Mesodermal cell (in vitro differentiated cells): ENCODE measurements at regions not wholly inside any gene's neighbourhood (a gene's known extent, or its start where the extent isn't known, plus 50 kb on each side); places are given as distances from the start of the nearest gene placed in this dataset.

Source experiments
- H3K27ac ChIP-seq: 2 replicates; pipeline ENCODE4 v1.7.0; 2013; ENCODE audit warnings: mild to moderate bottlenecking, low read depth, low read length, moderate library complexity; ENCODE audit not compliant: severe bottlenecking
- H3K36me3 ChIP-seq: 2 replicates; pipeline ENCODE4 v1.7.1; 2013; ENCODE audit warnings: mild to moderate bottlenecking, low read length, moderate library complexity; ENCODE audit not compliant: control insufficient read depth, insufficient read depth
- H3K4me1 ChIP-seq: one replicate; pipeline ENCODE4 v1.7.1; 2013; ENCODE audit warnings: mild to moderate bottlenecking, low read length; ENCODE audit not compliant: insufficient read depth, control insufficient read depth, poor library complexity, severe bottlenecking
- H3K4me3 ChIP-seq: 2 replicates; pipeline ENCODE4 v1.7.0; 2013; ENCODE audit warnings: low read length, control low read depth, mild to moderate bottlenecking; ENCODE audit not compliant: insufficient read depth, poor library complexity, severe bottlenecking; ENCODE audit errors: extremely low read depth
- H3K9me3 ChIP-seq: 2 replicates; pipeline ENCODE4 v1.7.1; 2013; ENCODE audit warnings: mild to moderate bottlenecking, low read length, moderate library complexity; ENCODE audit not compliant: control insufficient read depth
- WGBS, 2 experiments: methylation state at CpG; one replicate each; pipeline ENCODE4 v1.1.5; 2013; ENCODE audit warnings: missing lambda C conversion rate in 2 of 2; ENCODE audit not compliant: insufficient coverage in 2 of 2; 5-methylcytosine and 5-hydroxymethylcytosine counted together

DNA sequence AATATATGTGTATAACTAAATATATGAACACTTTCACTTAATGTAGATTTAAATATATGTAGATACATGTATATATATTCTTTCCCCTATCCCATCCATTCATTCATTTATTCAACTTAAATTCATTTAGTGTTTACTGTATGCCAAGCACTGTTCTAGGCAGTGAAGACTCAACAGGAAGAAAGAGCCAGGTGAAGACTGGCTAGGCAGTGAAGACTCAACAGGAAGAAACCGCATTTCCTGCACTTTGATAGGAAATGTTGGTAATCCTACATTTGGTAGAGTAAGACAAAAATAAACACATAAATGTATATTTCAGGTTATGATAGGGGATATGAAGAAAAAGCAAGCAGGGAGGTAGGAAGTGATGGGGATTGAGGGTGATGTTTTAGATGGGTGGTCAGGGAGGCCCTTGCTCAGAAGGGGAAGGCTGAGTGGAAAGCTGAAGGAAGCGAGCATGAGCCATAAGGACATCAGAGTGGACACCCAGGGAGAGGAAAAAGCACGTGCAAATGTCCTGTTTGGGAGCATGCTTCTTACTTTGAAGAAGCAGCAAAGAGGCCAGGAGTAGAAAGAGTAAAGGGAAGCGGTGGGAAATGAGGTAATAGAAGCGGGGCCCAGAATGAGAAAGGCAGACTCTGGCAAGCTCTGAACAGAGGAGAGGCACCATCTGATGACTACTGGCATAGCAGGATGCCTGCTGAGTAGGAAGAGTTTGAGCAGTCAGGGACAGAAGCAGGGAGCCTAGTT, 227.8 kb upstream of the MAP3K1 start:
- Histone ChIP-seq H3K36me3 (no peaks in the 10 kb centered on the region), H3K4me1 (peaks cover 5% of the 10 kb centered on the region), H3K4me3 (no peak overlapping the region), H3K27ac (no peak overlapping the region), H3K9me3 (no peaks in the 10 kb centered on the region)
- 90 to 95% methylated on average over 4 of the region's 5 CpGs for WGBS, 2 experiments

DNA sequence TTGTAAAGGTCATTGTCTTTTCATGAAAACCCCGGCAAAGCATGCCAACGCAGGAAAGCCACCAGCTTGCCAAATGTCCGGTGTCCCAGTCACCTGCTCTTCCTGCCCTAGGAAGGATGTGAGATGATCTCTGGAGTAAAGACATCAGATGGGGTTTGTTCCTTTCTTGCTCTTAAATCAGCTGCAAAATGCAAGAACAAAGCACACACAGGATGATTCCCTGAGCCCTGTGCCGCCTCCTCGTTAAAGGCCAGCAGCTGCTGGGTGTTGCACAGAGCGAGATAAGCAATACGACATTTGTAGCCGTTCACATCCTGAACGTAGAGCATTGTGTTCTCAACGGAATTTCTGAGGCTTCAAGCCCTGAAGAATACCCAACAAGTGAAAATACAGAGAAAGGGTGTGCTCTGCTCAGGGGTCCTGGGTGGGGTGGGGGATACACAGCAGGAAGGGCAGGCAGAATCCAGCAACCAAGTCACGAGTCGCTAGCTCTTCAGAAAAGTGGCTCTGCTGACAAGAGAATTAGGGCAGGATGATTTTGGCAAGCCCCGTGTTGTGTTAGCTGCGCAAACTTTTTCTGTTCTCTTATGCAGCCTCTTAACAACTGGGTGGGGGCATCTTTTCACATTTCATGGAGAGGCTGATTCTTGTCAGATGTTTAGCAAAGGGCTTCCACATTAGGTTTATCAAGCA, 229.2 kb upstream of the MAP3K1 start:
- Histone ChIP-seq H3K4me3 (no peak overlapping the region), H3K4me1 (peaks cover 5% of the 10 kb centered on the region), H3K36me3 (no peaks in the 10 kb centered on the region), H3K9me3 (no peaks in the 10 kb centered on the region), H3K27ac (no peak overlapping the region)
- 66 to 77% methylated on average over 12 to 14 of the region's 14 CpGs for WGBS, 2 experiments

DNA sequence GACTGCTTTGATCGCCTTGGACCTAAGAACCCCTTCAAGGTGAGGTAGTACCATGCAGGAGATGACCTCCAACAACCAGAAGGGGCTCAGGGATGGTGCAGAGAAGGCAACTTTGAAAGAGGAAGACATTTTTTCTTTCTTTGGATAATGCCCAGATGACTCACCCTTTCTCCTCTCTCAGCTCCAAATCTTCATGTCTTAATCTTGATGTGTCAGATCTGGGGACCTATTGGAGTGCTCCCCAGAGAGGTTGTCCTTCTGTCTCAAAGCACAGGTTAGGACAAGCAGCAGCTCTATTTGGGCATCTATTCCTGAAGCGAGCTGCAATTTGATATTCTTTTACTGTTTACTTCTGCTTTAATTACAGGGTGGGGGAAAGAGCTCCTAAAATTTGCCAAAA, 229.9 kb upstream of the MAP3K1 start:
- H3K36me3 ChIP-seq: no peaks in the 10 kb centered on the region
- 88 to 100% methylated on average over 1 of the region's 2 CpGs for WGBS, 2 experiments
- no peaks in the 10 kb centered on the region for H3K9me3 ChIP-seq
- no peak overlapping the region for H3K4me3 ChIP-seq
- no peak overlapping the region for H3K27ac ChIP-seq
- H3K4me1 ChIP-seq: peaks cover 5% of the 10 kb centered on the region

DNA sequence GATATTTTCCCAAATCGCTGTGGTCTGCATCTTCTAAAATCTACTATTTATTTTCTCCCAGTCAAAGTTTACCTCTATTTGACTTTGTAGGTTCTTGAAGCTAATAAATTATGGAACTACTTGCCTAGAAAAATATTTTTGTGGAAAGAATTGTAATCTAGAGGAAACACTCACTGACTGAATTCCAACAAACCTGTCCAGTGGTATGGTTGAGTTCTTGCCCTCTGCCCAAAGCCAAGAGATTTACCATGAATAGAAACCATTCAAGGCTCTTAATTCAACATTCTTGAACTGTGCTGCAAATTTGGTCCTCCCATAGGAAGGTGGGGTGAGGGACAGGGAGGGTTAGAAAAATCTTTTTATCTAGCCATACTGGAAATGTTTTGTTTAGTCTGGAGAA, 233.9 kb upstream of the MAP3K1 start:
- H3K4me1 ChIP-seq: peaks cover 5% of the 10 kb centered on the region
- WGBS, 2 experiments: no CpG with 5 or more reads among the region's 1 CpG
- no peaks in the 10 kb centered on the region for H3K36me3 ChIP-seq
- no peak overlapping the region for H3K27ac ChIP-seq
- no peak overlapping the region for H3K4me3 ChIP-seq
- H3K9me3 ChIP-seq: no peaks in the 10 kb centered on the region

DNA sequence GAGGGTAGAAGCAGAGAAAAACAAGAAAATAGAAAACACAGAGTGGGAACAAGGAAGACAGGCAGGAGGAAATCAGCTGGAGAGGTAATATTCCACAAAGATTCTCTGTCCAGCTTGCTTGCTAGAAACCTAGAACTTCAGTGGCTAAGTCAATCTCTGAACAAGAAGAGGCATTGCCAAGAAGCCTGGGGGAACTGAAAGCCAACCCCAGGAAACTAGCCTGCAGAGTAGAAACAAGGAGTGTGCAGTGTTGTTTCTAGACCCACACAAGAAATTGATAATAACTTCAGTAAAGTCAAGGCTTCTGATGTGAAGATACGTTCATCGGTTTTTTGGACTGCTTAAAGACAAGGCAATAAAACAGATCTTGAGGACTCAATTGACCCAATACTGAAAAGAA, 234.5 kb upstream of the MAP3K1 start:
- H3K4me3 ChIP-seq: no peak overlapping the region
- H3K4me1 ChIP-seq: peaks cover 5% of the 10 kb centered on the region
- no peaks in the 10 kb centered on the region for H3K9me3 ChIP-seq
- 93 to 95% methylated on average over 2 of the region's 2 CpGs for WGBS, 2 experiments
- no peaks in the 10 kb centered on the region for H3K36me3 ChIP-seq
- no peak overlapping the region for H3K27ac ChIP-seq

DNA sequence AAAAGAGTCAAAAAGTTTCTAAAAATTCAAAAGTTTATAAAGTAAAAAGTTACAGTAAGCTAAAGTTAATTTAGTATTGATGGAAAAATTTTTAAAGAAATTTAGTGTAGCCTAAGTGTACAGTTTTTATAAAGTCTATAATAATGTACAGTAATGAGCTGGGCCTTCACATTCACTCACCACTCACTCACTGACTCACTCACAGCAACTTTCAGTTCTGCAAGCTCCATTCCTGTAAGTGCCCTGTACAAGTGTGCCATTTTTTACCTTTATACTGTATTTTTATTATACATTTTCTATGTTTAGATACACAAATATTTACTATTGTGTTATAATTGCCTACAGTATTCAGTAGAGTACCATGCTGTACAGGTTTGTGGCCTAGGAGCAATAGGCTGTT, 239.5 kb upstream of the MAP3K1 start:
- no peaks in the 10 kb centered on the region for H3K4me1 ChIP-seq
- no peak overlapping the region for H3K27ac ChIP-seq
- H3K4me3 ChIP-seq: no peak overlapping the region

DNA sequence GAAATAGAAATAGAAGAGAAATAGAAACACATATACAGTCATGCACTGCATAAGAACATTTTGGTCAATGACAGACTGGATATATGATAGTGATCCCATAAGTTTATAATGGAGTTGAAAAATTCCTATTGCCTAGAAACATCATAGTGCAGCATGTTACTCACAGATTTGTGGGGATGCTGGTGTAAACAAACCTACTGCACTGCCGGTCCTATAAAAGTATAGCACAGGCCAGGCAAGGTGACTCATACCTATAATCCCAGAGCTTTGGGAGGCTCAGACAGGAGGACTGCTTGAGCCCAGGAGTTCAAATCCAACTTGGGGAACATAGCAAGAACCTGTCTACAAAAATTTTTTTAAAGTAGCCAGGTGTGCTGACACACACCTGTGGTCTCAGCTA, 240.6 kb upstream of the MAP3K1 start:
- Histone ChIP-seq H3K4me3 (no peak overlapping the region), H3K36me3 (no peaks in the 10 kb centered on the region), H3K27ac (no peak overlapping the region), H3K9me3 (no peaks in the 10 kb centered on the region), H3K4me1 (peaks cover under 1% of the 10 kb centered on the region)
- 80 to 100% methylated on average over 1 of the region's 1 CpG for WGBS, 2 experiments

More for the DNA sequence above, 239.5 kb upstream of the MAP3K1 start:
- Histone ChIP-seq H3K36me3 (no peaks in the 10 kb centered on the region), H3K9me3 (no peaks in the 10 kb centered on the region)

DNA sequence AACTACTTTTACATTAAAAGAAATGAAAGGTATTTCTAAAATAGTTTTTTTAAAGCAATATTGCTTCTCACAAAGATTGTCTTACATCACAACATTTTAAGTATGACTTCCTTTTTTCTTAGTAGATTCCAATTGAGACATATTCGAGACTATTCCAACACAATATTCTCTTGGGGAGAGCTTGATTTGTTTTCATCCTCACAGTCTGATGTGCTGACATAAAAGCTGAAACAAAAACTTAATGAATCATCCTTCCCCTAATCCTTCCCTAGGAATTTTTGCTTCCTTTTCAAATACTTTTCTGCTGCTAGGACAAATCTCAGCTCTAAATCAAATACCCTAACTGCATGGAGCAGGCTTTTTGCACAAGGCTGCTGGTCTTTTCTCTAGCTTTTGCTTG, 245.8 kb upstream of the MAP3K1 start:
- H3K27ac ChIP-seq: no peak overlapping the region
- H3K4me3 ChIP-seq: no peak overlapping the region
- WGBS, 2 experiments: 100% methylated on average over 1 of the region's 1 CpG; no CpG with 5 or more reads in 1 of the 2 experiments
- no peaks in the 10 kb centered on the region for H3K9me3 ChIP-seq
- H3K4me1 ChIP-seq: peaks cover 5% of the 10 kb centered on the region
- H3K36me3 ChIP-seq: no peaks in the 10 kb centered on the region

DNA sequence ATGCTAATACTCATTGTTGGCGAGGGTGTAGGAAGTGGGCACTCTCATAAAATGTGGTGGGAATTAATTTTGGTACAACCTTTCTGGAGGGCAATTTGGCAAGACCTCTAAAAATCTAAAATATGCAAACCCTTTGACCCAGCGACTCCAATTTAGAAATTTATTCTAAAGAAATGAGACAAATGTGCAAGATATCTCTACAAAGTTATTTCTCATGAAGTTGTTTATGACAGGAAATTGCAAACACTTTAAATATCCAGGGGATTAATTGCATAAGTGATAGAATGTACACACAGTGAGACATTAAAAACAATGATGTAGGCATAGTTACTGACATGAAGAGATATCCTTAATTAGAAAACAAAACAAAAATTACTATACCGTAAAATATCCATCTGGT, 246.3 kb upstream of the MAP3K1 start:
- WGBS, 2 experiments: 83% methylated on average over 1 of the region's 3 CpGs; no CpG with 5 or more reads in 1 of the 2 experiments
- Histone ChIP-seq H3K4me3 (no peak overlapping the region), H3K36me3 (no peaks in the 10 kb centered on the region), H3K9me3 (no peaks in the 10 kb centered on the region), H3K4me1 (peaks cover 5% of the 10 kb centered on the region), H3K27ac (no peak overlapping the region)

DNA sequence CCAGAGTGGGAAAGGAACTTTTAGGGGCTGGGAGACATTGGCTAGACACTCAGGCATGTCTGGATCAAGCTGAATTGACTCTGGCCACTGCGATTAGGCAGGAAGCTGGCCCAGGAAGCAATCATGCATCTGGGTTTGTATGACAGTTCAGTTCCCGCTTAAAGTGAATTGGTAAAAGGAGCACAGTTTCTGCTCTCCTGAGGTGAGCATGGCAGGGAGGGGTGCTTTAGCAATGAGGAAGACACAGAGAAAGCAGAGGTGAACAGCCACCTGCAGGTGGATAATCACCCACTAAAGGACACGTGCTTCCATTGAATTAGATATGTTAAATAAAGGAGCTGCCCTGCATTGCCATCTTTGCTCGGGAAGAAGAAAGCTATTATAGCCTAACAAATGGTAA, 248.1 kb upstream of the MAP3K1 start:
- no peak overlapping the region for H3K27ac ChIP-seq
- peaks cover 5% of the 10 kb centered on the region for H3K4me1 ChIP-seq
- H3K36me3 ChIP-seq: no peaks in the 10 kb centered on the region
- H3K9me3 ChIP-seq: no peaks in the 10 kb centered on the region
- H3K4me3 ChIP-seq: no peak overlapping the region
- 84 to 91% methylated on average over 3 to 4 of the region's 4 CpGs for WGBS, 2 experiments
